ENCODE measurements at regions not wholly inside any gene's neighbourhood (a gene's known extent, or its start where the extent isn't known, plus 50 kb on each side); places are given as distances from the start of the nearest gene placed in this dataset.

DNA sequence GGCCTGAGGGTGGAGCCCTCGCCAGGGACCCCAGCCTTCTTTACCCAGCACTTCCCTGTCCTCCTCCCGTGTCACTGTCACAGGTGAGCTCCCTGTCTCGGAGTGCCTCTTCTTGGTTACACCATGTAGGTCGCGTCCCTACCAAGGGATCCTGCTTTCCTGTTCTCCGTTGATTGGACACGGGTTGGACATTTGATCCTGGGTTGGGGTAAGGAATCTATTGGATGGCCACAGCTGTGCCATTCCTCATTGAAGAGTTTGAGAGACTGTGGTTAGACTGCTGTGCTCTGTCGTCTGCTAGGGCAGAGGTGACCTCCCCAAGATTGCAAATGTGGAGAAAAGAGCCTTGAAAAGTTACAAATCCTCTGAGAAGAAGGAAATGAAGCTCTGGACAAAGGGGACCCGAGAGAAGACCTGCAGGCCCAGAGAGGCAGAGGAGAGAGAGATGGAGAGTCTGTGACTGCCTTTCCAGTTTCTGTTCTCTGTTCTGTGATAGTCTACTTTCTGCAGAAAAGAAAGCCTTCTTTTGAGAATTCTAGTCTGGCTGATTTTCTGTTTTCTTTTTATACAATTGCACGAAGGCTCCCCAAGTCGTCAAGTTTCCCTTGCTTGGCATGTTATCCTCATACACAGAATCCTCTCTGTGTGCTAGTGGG, 325.7 kb upstream of the RGMA start:
- in situ Hi-C loops (cut with MboI): no loop called here
- H3K4me1 ChIP-seq (ENCODE audit: insufficient read depth): no peaks in the 10 kb centered on the region
- no peaks in the 10 kb centered on the region for H3F3A ChIP-seq (ENCODE audit: insufficient read depth)
- no peaks in the 10 kb centered on the region for H3K9me3 ChIP-seq (ENCODE audit: low read depth)
- WGBS, 2 experiments (ENCODE audit: low coverage in 1 of 2, low lambda C conversion rate in 2 of 2, missing lambda C conversion rate in 2 of 2): 41 to 43% methylated on average over 11 of the region's 11 CpGs
- no peaks in the 10 kb centered on the region for H3K79me2 ChIP-seq (ENCODE audit: insufficient read depth)
- no peaks in the 10 kb centered on the region for H4K20me1 ChIP-seq (ENCODE audit: insufficient read depth)
- H3K9ac ChIP-seq: no peak overlapping the region
- no peak overlapping the region for H3K27ac ChIP-seq
- DNase-seq: no peak
- H3K9me2 ChIP-seq (ENCODE audit: insufficient read depth): no peaks in the 10 kb centered on the region
- no peak overlapping the region for H2AFZ ChIP-seq
- no peak overlapping the region for H3K4me2 ChIP-seq (ENCODE audit: unreplicated experiment)
- no peaks in the 10 kb centered on the region for H3K36me3 ChIP-seq (ENCODE audit: low read depth)
- TF ChIP-seq EZH2 (IDR thresholded peaks at IDR 0.05; ENCODE audit: insufficient read depth, poor library complexity, severe bottlenecking) (no peak), EZH2phosphoT487 (IDR thresholded peaks at IDR 0.05; ENCODE audit: insufficient read depth, low read depth) (no peak)
- no peak overlapping the region for H3K4me3 ChIP-seq
- H3K27me3 ChIP-seq (replicated peaks; ENCODE audit: insufficient read depth): no peaks in the 10 kb centered on the region

- Histone ChIP-seq H3K4me1 (ENCODE audit: insufficient read depth) (no peaks in the 10 kb centered on the region), H3K79me2 (ENCODE audit: insufficient read depth) (no peaks in the 10 kb centered on the region), H3K27me3 (replicated peaks; ENCODE audit: insufficient read depth) (no peaks in the 10 kb centered on the region), H3K9me3 (ENCODE audit: low read depth) (no peaks in the 10 kb centered on the region), H3K4me3 (no peak overlapping the region), H3K36me3 (ENCODE audit: low read depth) (no peaks in the 10 kb centered on the region), H2AFZ (no peak overlapping the region), H3F3A (ENCODE audit: insufficient read depth) (no peaks in the 10 kb centered on the region), H3K9ac (no peak overlapping the region), H3K4me2 (ENCODE audit: unreplicated experiment) (no peak overlapping the region), H3K27ac (no peak overlapping the region), H4K20me1 (ENCODE audit: insufficient read depth) (no peaks in the 10 kb centered on the region), H3K9me2 (ENCODE audit: insufficient read depth) (no peaks in the 10 kb centered on the region)
- 50 to 51% methylated on average over 10 of the region's 10 CpGs for WGBS, 2 experiments (ENCODE audit: low coverage in 1 of 2, low lambda C conversion rate in 2 of 2, missing lambda C conversion rate in 2 of 2)
- in situ Hi-C loops (cut with MboI): no loop called here
- no peak for DNase-seq
- TF ChIP-seq EZH2phosphoT487 (IDR thresholded peaks at IDR 0.05; ENCODE audit: insufficient read depth, low read depth) (no peak), EZH2 (IDR thresholded peaks at IDR 0.05; ENCODE audit: insufficient read depth, poor library complexity, severe bottlenecking) (no peak)
Measured at GRCh38 chr15:93413745-93414144, 324.7 kb upstream of the RGMA start.

GRCh38 chr15:93399121-93399520, 310.1 kb upstream of the RGMA start:
- Histone ChIP-seq H3K27me3 (replicated peaks; ENCODE audit: insufficient read depth) (no peaks in the 10 kb centered on the region), H3K4me3 (no peak overlapping the region), H3K9me2 (ENCODE audit: insufficient read depth) (no peaks in the 10 kb centered on the region), H3K9me3 (ENCODE audit: low read depth) (no peaks in the 10 kb centered on the region), H4K20me1 (ENCODE audit: insufficient read depth) (no peaks in the 10 kb centered on the region), H3K79me2 (ENCODE audit: insufficient read depth) (no peaks in the 10 kb centered on the region), H3K9ac (no peak overlapping the region), H3K27ac (no peak overlapping the region), H3K4me2 (ENCODE audit: unreplicated experiment) (no peak overlapping the region), H2AFZ (no peak overlapping the region), H3K36me3 (ENCODE audit: low read depth) (no peaks in the 10 kb centered on the region), H3F3A (ENCODE audit: insufficient read depth) (no peaks in the 10 kb centered on the region), H3K4me1 (ENCODE audit: insufficient read depth) (no peaks in the 10 kb centered on the region)
- TF ChIP-seq EZH2phosphoT487 (IDR thresholded peaks at IDR 0.05; ENCODE audit: insufficient read depth, low read depth) (no peak), EZH2 (IDR thresholded peaks at IDR 0.05; ENCODE audit: insufficient read depth, poor library complexity, severe bottlenecking) (no peak)
- in situ Hi-C loops (cut with MboI): no loop called here
- no peak for DNase-seq
- WGBS, 2 experiments (ENCODE audit: low coverage in 1 of 2, low lambda C conversion rate in 2 of 2, missing lambda C conversion rate in 2 of 2): 18 to 19% methylated on average over 3 of the region's 3 CpGs

DNA sequence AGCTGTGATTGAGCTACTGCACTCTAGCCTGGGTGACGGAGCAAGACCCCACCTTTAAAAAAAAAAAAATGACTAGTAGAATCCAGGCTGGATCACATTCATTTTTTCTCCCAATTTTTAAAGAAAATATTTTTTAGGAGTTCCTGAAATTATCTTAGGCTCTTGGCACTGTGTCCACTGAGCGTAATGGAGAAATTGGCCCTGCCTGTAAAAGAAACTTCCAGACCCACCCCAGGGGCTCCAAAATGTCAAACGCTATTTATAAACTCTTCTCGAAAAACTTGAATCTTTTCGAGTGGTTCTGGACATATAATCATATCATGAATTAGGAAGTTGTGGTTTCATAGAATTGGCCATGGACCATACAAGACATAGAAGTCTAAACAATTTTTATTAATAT, 300.2 kb upstream of the RGMA start:
- 52 to 59% methylated on average over 5 of the region's 5 CpGs for WGBS, 2 experiments (ENCODE audit: low coverage in 1 of 2, low lambda C conversion rate in 2 of 2, missing lambda C conversion rate in 2 of 2)
- Histone ChIP-seq H3K36me3 (ENCODE audit: low read depth) (no peaks in the 10 kb centered on the region), H3K9me2 (ENCODE audit: insufficient read depth) (no peaks in the 10 kb centered on the region), H2AFZ (no peak overlapping the region), H3K4me1 (ENCODE audit: insufficient read depth) (no peaks in the 10 kb centered on the region), H3K9me3 (ENCODE audit: low read depth) (no peaks in the 10 kb centered on the region), H3K27me3 (replicated peaks; ENCODE audit: insufficient read depth) (no peaks in the 10 kb centered on the region), H4K20me1 (ENCODE audit: insufficient read depth) (no peaks in the 10 kb centered on the region), H3K9ac (no peak overlapping the region), H3F3A (ENCODE audit: insufficient read depth) (no peaks in the 10 kb centered on the region), H3K4me2 (ENCODE audit: unreplicated experiment) (no peak overlapping the region), H3K4me3 (no peak overlapping the region), H3K79me2 (ENCODE audit: insufficient read depth) (no peaks in the 10 kb centered on the region), H3K27ac (no peak overlapping the region)
- DNase-seq: no peak
- no peak for TF ChIP-seq EZH2phosphoT487 (IDR thresholded peaks at IDR 0.05; ENCODE audit: insufficient read depth, low read depth)
- TF ChIP-seq EZH2 (IDR thresholded peaks at IDR 0.05; ENCODE audit: insufficient read depth, poor library complexity, severe bottlenecking): no peak
- in situ Hi-C loops (cut with MboI): no loop called here

DNA sequence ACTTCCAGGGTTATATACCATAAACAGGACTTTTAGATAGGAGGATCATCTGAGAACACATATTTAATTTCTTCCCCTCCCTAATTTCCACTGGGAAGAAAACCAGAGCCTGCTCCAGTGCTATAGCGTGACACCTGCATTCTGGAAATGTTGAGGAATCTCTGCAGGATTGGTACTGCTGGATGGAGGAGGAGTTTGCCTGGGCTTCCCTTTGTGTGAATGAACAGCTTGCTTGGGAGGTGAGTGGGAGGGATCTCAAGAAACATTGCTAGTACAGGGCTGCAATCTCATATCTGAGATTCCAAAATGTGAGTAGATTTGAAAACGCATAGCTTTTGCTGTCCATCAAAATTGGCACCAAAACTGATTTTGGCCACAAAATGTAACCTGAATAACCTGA, 295.9 kb upstream of the RGMA start:
- Histone ChIP-seq H3K27me3 (replicated peaks; ENCODE audit: insufficient read depth) (no peaks in the 10 kb centered on the region), H3K4me3 (no peak overlapping the region), H3K27ac (no peak overlapping the region), H2AFZ (no peak overlapping the region), H3K4me2 (ENCODE audit: unreplicated experiment) (no peak overlapping the region), H3K9me3 (ENCODE audit: low read depth) (no peaks in the 10 kb centered on the region), H4K20me1 (ENCODE audit: insufficient read depth) (no peaks in the 10 kb centered on the region), H3K9me2 (ENCODE audit: insufficient read depth) (no peaks in the 10 kb centered on the region), H3K36me3 (ENCODE audit: low read depth) (no peaks in the 10 kb centered on the region), H3K79me2 (ENCODE audit: insufficient read depth) (no peaks in the 10 kb centered on the region), H3F3A (ENCODE audit: insufficient read depth) (no peaks in the 10 kb centered on the region), H3K4me1 (ENCODE audit: insufficient read depth) (no peaks in the 10 kb centered on the region), H3K9ac (no peak overlapping the region)
- in situ Hi-C loops (cut with MboI): no loop called here
- no peak for DNase-seq
- TF ChIP-seq EZH2 (IDR thresholded peaks at IDR 0.05; ENCODE audit: insufficient read depth, poor library complexity, severe bottlenecking) (no peak), EZH2phosphoT487 (IDR thresholded peaks at IDR 0.05; ENCODE audit: insufficient read depth, low read depth) (no peak)
- 30 to 38% methylated on average over 2 of the region's 2 CpGs for WGBS, 2 experiments (ENCODE audit: low coverage in 1 of 2, low lambda C conversion rate in 2 of 2, missing lambda C conversion rate in 2 of 2)
